ENCODE measurements at regions not wholly inside any gene's neighbourhood (a gene's known extent, or its start where the extent isn't known, plus 50 kb on each side); places are given as distances from the start of the nearest gene placed in this dataset.

DNA sequence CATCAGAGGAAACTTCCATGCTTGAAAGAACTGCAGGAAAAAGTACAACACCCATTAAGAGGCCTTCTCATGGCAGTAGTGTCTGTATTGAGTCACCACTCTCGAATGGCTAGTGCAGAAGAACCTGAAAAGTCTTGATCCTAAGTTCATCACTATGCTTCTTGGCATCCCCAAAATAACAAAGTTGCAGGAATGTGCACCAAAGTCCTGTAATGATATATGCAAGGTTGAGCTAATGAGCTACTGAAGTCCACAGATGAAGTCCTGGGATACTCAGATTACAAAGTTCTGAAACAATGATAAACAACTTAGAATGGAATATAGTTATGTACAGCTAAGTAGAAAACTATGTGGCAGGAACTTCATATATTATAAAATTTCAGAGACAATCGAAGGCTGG is 545.4 kb downstream of the FOXG1 start:
- intact Hi-C loops (cut with micrococcal nuclease) = no loop called here
- Mint-ChIP-seq H3K27ac (ENCODE audit: low read depth, unreplicated experiment) (no peak overlapping the region), H3K4me3 (ENCODE audit: unreplicated experiment) (no peak overlapping the region), H3K4me1 (ENCODE audit: insufficient read depth, unreplicated experiment) (no peaks in the 10 kb centered on the region), H3K9me3 (ENCODE audit: unreplicated experiment) (no peaks in the 10 kb centered on the region), H3K36me3 (ENCODE audit: insufficient read depth, unreplicated experiment) (no peaks in the 10 kb centered on the region), H3K27me3 (ENCODE audit: insufficient read depth, unreplicated experiment) (peaks cover 48% of the 10 kb centered on the region)
- CTCF ChIA-PET = no interaction called here
- no peak for TF ChIP-seq CTCF (IDR thresholded peaks at IDR 0.05; ENCODE audit: unreplicated experiment)
- no TSS peak for BruUV-seq (replicated peaks)
- POLR2A ChIA-PET = no interaction called here
- DNase-seq (ENCODE audit: unreplicated experiment) = no peak

DNA sequence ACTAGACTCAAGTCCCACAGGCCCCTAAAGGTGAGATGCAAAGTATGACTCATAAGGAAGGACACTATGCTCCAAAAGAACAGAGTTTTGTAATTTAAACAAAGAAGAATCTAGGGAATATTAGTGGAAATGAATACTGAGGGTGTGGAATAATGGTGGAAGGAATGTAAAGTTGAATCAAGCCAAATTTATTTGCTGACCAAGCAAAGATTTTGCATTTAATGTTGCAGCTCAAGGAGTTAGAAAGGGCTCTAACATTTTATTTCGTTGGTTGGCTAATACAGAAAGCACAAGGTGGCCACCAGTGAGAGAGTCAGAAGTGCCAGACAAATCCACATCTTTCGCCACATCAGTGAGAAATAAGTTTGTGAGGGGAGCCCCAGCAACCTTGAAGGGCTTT is 550.3 kb downstream of the FOXG1 start:
- Mint-ChIP-seq H3K9me3 (ENCODE audit: unreplicated experiment) (no peaks in the 10 kb centered on the region), H3K4me1 (ENCODE audit: insufficient read depth, unreplicated experiment) (no peaks in the 10 kb centered on the region), H3K27ac (ENCODE audit: low read depth, unreplicated experiment) (no peak overlapping the region), H3K27me3 (ENCODE audit: insufficient read depth, unreplicated experiment) (peaks cover 26% of the 10 kb centered on the region), H3K4me3 (ENCODE audit: unreplicated experiment) (no peak overlapping the region), H3K36me3 (ENCODE audit: insufficient read depth, unreplicated experiment) (no peaks in the 10 kb centered on the region)
- CTCF ChIA-PET = no interaction called here
- no TSS peak for BruUV-seq (replicated peaks)
- POLR2A ChIA-PET = no interaction called here
- no peak for TF ChIP-seq CTCF (IDR thresholded peaks at IDR 0.05; ENCODE audit: unreplicated experiment)
- DNase-seq (ENCODE audit: unreplicated experiment) = no peak
- intact Hi-C loops (cut with micrococcal nuclease) = no loop called here

DNA sequence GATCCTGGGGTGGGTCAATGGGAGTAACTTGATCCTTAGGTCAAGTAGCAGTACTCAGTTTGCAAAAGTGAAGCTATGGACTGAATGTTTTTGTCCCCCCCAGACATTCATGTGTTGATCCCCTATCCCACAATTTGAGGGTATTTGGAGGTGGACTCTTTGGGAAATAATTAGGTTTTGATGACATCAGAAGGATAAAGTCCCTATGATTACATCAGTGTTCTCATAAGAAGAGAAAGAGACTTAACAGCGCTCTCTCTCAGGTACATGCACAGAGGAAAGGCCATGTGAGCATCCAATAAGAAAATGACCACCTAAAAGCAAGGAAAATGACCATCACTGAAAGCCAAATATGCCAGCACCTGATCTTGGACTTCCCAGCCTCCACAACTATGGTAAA is 550.8 kb downstream of the FOXG1 start:
- TF ChIP-seq CTCF (IDR thresholded peaks at IDR 0.05; ENCODE audit: unreplicated experiment) = no peak
- DNase-seq (ENCODE audit: unreplicated experiment) = no peak
- intact Hi-C loops (cut with micrococcal nuclease) = no loop called here
- no peaks in the 10 kb centered on the region for H3K36me3 Mint-ChIP-seq (ENCODE audit: insufficient read depth, unreplicated experiment)
- no peaks in the 10 kb centered on the region for H3K4me1 Mint-ChIP-seq (ENCODE audit: insufficient read depth, unreplicated experiment)
- H3K27ac Mint-ChIP-seq (ENCODE audit: low read depth, unreplicated experiment) = no peak overlapping the region
- BruUV-seq (replicated peaks) = no TSS peak
- ChIA-PET POLR2A (no interaction called here), CTCF (no interaction called here)
- H3K27me3 Mint-ChIP-seq (ENCODE audit: insufficient read depth, unreplicated experiment) = peaks cover 27% of the 10 kb centered on the region
- no peak overlapping the region for H3K4me3 Mint-ChIP-seq (ENCODE audit: unreplicated experiment)
- H3K9me3 Mint-ChIP-seq (ENCODE audit: unreplicated experiment) = no peaks in the 10 kb centered on the region

- BruUV-seq (replicated peaks) = no TSS peak
- H3K4me3 Mint-ChIP-seq (ENCODE audit: unreplicated experiment) = no peak overlapping the region
- no peaks in the 10 kb centered on the region for H3K36me3 Mint-ChIP-seq (ENCODE audit: insufficient read depth, unreplicated experiment)
- no peak overlapping the region for H3K27ac Mint-ChIP-seq (ENCODE audit: low read depth, unreplicated experiment)
- CTCF ChIA-PET = no interaction called here
- no peaks in the 10 kb centered on the region for H3K9me3 Mint-ChIP-seq (ENCODE audit: unreplicated experiment)
- H3K4me1 Mint-ChIP-seq (ENCODE audit: insufficient read depth, unreplicated experiment) = no peaks in the 10 kb centered on the region
- no peak for DNase-seq (ENCODE audit: unreplicated experiment)
- intact Hi-C loops (cut with micrococcal nuclease) = no loop called here
- POLR2A ChIA-PET = no interaction called here
- peaks cover 22% of the 10 kb centered on the region for H3K27me3 Mint-ChIP-seq (ENCODE audit: insufficient read depth, unreplicated experiment)
- TF ChIP-seq CTCF (IDR thresholded peaks at IDR 0.05; ENCODE audit: unreplicated experiment) = no peak
Measured at GRCh38 chr14:29320286-29320685, 553.7 kb downstream of the FOXG1 start.
